ENCODE measurements at regions not wholly inside any gene's neighbourhood (a gene's known extent, or its start where the extent isn't known, plus 50 kb on each side); places are given as distances from the start of the nearest gene placed in this dataset.

GRCh38 chr2:8432706-8433336 is 249.0 kb upstream of the ID2 start:
- TF ChIP-seq CTCF (IDR thresholded peaks at IDR 0.05; ENCODE audit: control extremely low read depth, extremely low read depth, low read depth, missing control alignments), result no peak
- DNase-seq (ENCODE audit: extremely low spot score), result no peak
- CTCF ChIA-PET, result interaction anchor here (1.3 to 1.4 kb wide), 2 partner anchors 11 to 21 kb away, joined by 3 to 5 read pairs; no protein-coding TSS in a partner anchor
- POLR2A ChIA-PET, result no interaction called here

GRCh38 chr2:8433390-8433789 is 248.5 kb upstream of the ID2 start:
- TF ChIP-seq CTCF (IDR thresholded peaks at IDR 0.05; ENCODE audit: control extremely low read depth, extremely low read depth, low read depth, missing control alignments), result no peak
- CTCF ChIA-PET, result interaction anchor here (1.3 to 1.4 kb wide), 2 partner anchors 12 to 21 kb away, joined by 3 to 5 read pairs; no protein-coding TSS in a partner anchor
- DNase-seq (ENCODE audit: extremely low spot score), result no peak
- POLR2A ChIA-PET, result no interaction called here

GRCh38 chr2:8435608-8436007 is 246.2 kb upstream of the ID2 start:
- no peak for TF ChIP-seq CTCF (IDR thresholded peaks at IDR 0.05; ENCODE audit: control extremely low read depth, extremely low read depth, low read depth, missing control alignments)
- DNase-seq (ENCODE audit: extremely low spot score), result no peak
- ChIA-PET CTCF (interaction anchor here (1.0 kb wide), 1 partner anchor 14 kb away, joined by 5 read pairs; no protein-coding TSS in a partner anchor), POLR2A (no interaction called here)

- no peak for DNase-seq (ENCODE audit: extremely low spot score)
- POLR2A ChIA-PET, result no interaction called here
- no peak for TF ChIP-seq CTCF (IDR thresholded peaks at IDR 0.05; ENCODE audit: control extremely low read depth, extremely low read depth, low read depth, missing control alignments)
- CTCF ChIA-PET, result no interaction called here
Measured at GRCh38 chr2:8436585-8436984, 245.3 kb upstream of the ID2 start.

GRCh38 chr2:8437228-8437948 is 244.5 kb upstream of the ID2 start:
- no peak for TF ChIP-seq CTCF (IDR thresholded peaks at IDR 0.05; ENCODE audit: control extremely low read depth, extremely low read depth, low read depth, missing control alignments)
- DNase-seq (ENCODE audit: extremely low spot score), result no peak
- ChIA-PET POLR2A (no interaction called here), CTCF (interaction anchor here (1.4 kb wide), 1 partner anchor 16 kb away, joined by 6 read pairs; no protein-coding TSS in a partner anchor)

GRCh38 chr2:8437949-8438400 is 243.9 kb upstream of the ID2 start:
- POLR2A ChIA-PET, result no interaction called here
- no peak for DNase-seq (ENCODE audit: extremely low spot score)
- no peak for TF ChIP-seq CTCF (IDR thresholded peaks at IDR 0.05; ENCODE audit: control extremely low read depth, extremely low read depth, low read depth, missing control alignments)
- CTCF ChIA-PET, result interaction anchor here (1.4 kb wide), 1 partner anchor 17 kb away, joined by 6 read pairs; no protein-coding TSS in a partner anchor
